ENCODE measurements at regions not wholly inside any gene's neighbourhood (a gene's known extent, or its start where the extent isn't known, plus 50 kb on each side); places are given as distances from the start of the nearest gene placed in this dataset.
"Not testable (repeated sequence)": the region's sequence is repeated elsewhere in the genome, so short reads cannot be mapped to it uniquely, and the experiment has no call there.

GRCh38 chr2:186962085-186962747 lies 113.2 kb upstream of the ZSWIM2 start:
- no peak overlapping the region for H3K27ac ChIP-seq
- WGBS, 4 donors: 96 to 99% (median 97%) methylated on average over 30 to 46 of the region's 46 CpGs

GRCh38 chr2:186960241-186960640 lies 111.3 kb upstream of the ZSWIM2 start:
- H3K9me3 ChIP-seq; intact Hi-C loops (cut with DNase I); ATAC-seq; H3K27ac ChIP-seq; H3K4me1 ChIP-seq; H3K36me3 ChIP-seq; H3K4me3 ChIP-seq; H3K27me3 ChIP-seq; DNase-seq: not testable (repeated sequence)
- WGBS, 4 donors: 89 to 97% (median 95%) methylated on average over 5 of the region's 5 CpGs

More at GRCh38 chr2:186962085-186962747, 113.2 kb upstream of the ZSWIM2 start:
- no peak for ATAC-seq
- H3K27me3 ChIP-seq: no peaks in the 10 kb centered on the region
- no peak overlapping the region for H3K4me3 ChIP-seq
- no peak for TF ChIP-seq CTCF (IDR thresholded peaks at IDR 0.05)
- no peak for TF ChIP-seq POLR2A (IDR thresholded peaks at IDR 0.05)
- intact Hi-C loops (cut with DNase I): no loop called here
- DNase-seq: no peak
- H3K4me1 ChIP-seq: no peaks in the 10 kb centered on the region
- H3K9me3 ChIP-seq: no peaks in the 10 kb centered on the region
- no peaks in the 10 kb centered on the region for H3K36me3 ChIP-seq

GRCh38 chr2:186959486-186959885 lies 110.5 kb upstream of the ZSWIM2 start:
- H3K36me3 ChIP-seq: no peaks in the 10 kb centered on the region
- no peak for DNase-seq
- intact Hi-C loops (cut with DNase I): no loop called here
- no peaks in the 10 kb centered on the region for H3K9me3 ChIP-seq
- no peaks in the 10 kb centered on the region for H3K4me1 ChIP-seq
- no peak for ATAC-seq
- WGBS, 4 donors: 91 to 95% (median 94%) methylated on average over 6 of the region's 6 CpGs
- no peak overlapping the region for H3K27ac ChIP-seq
- no peak for TF ChIP-seq POLR2A (IDR thresholded peaks at IDR 0.05)
- H3K4me3 ChIP-seq: no peak overlapping the region
- no peaks in the 10 kb centered on the region for H3K27me3 ChIP-seq

GRCh38 chr2:186950694-186951093 lies 101.7 kb upstream of the ZSWIM2 start:
- ATAC-seq (no peak), DNase-seq (no peak)
- intact Hi-C loops (cut with DNase I): no loop called here
- H3K9me3 ChIP-seq: peaks cover 0 to 4% (median 0%) of the 10 kb centered on the region in 12 donors
- 90 to 100% (median 92%) methylated on average over 3 of the region's 3 CpGs for WGBS, 4 donors
- no peaks in the 10 kb centered on the region for H3K36me3 ChIP-seq
- no peak overlapping the region for H3K27ac ChIP-seq
- no peak overlapping the region for H3K4me3 ChIP-seq
- H3K4me1 ChIP-seq: peaks cover 0 to 6% (median 0%) of the 10 kb centered on the region in 12 donors
- TF ChIP-seq CTCF (IDR thresholded peaks at IDR 0.05) (no peak), POLR2A (IDR thresholded peaks at IDR 0.05) (no peak)
- H3K27me3 ChIP-seq: no peaks in the 10 kb centered on the region

- TF ChIP-seq POLR2A (IDR thresholded peaks at IDR 0.05) (no peak), CTCF (IDR thresholded peaks at IDR 0.05) (no peak)
- ATAC-seq (peak; percentile 32 to 69 (median 58)), DNase-seq (peak in 2 of 5 donors; percentile 32 to 49)
- WGBS, 4 donors: 70 to 79% (median 75%) methylated on average over 4 of the region's 4 CpGs
- H3K27ac ChIP-seq: no peak overlapping the region
- H3K9me3 ChIP-seq: peaks cover 0 to 4% (median 0%) of the 10 kb centered on the region in 12 donors
- no peaks in the 10 kb centered on the region for H3K36me3 ChIP-seq
- H3K27me3 ChIP-seq: no peaks in the 10 kb centered on the region
- H3K4me3 ChIP-seq: no peak overlapping the region
- intact Hi-C loops (cut with DNase I): no loop called here
- H3K4me1 ChIP-seq: peaks cover 0 to 6% (median 0%) of the 10 kb centered on the region in 12 donors
Observed at GRCh38 chr2:186949726-186950256, 100.8 kb upstream of the ZSWIM2 start.

All from heart left ventricle (tissue), 16 donors.